ENCODE measurements at regions not wholly inside any gene's neighbourhood (a gene's known extent, or its start where the extent isn't known, plus 50 kb on each side); places are given as distances from the start of the nearest gene placed in this dataset.

DNA sequence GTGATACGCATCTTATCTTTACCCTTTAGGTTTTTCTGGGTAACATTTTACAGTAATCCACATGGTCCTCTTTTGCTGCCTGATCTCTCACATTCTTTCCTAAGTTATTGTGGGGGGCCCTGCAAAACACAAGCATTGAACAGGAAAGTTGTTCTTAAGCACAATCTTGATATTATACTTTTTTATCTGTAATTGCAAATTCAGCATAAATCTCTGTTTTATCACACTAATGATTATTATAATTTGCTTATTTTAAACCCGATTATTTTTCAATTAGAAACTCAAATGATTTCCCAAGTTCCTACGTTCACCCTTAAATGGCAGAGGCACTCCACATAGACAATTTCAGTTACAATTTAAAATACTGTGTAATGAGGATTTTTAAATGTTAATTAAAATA is 386.0 kb upstream of the GYPC start (continued):
- TF ChIP-seq, protein P1, sequence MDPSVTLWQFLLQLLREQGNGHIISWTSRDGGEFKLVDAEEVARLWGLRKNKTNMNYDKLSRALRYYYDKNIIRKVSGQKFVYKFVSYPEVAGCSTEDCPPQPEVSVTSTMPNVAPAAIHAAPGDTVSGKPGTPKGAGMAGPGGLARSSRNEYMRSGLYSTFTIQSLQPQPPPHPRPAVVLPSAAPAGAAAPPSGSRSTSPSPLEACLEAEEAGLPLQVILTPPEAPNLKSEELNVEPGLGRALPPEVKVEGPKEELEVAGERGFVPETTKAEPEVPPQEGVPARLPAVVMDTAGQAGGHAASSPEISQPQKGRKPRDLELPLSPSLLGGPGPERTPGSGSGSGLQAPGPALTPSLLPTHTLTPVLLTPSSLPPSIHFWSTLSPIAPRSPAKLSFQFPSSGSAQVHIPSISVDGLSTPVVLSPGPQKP (IDR thresholded peaks at IDR 0.05; ENCODE audit: low read depth, low read length), result no peak
- no peak for TF ChIP-seq SRF (IDR thresholded peaks at IDR 0.05; ENCODE audit: low read depth in 2 of 2, low read length in 2 of 2)
- TF ChIP-seq ETV6 (conservative IDR thresholded peaks at IDR 0.05 in 1 of 2, IDR thresholded peaks at IDR 0.05 in 1 of 2; ENCODE audit: borderline replicate concordance in 1 of 2, low read depth in 1 of 2), result no peak
- no peak for TF ChIP-seq ZNF384 (IDR thresholded peaks at IDR 0.05; ENCODE audit: borderline replicate concordance, low read depth, low read length)

DNA sequence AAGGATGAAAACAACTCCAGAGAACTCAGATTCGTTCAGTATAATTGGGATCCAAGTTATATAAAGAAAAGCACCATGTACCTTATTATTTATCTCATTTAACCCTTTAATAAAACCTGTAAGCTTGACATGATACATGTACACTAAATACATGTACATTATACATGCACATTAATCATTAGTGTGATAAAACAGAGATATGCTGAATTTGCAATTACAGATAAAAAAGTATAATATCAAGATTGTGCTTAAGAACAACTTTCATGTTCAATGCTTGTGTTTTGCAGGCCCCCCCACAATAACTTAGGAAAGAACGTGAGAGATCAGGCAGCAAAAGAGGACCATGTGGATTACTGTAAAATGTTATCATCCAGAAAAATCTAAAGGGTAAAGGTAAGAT is 385.4 kb upstream of the GYPC start:
- Histone ChIP-seq H3K4me3 (no peak overlapping the region), H4K20me1 (ENCODE audit: control insufficient read depth, insufficient read depth) (no peaks in the 10 kb centered on the region), H3K9ac (ENCODE audit: control insufficient read depth, insufficient read depth, low read length) (no peak overlapping the region), H3K79me2 (ENCODE audit: control insufficient read depth, insufficient read depth, low read length) (no peaks in the 10 kb centered on the region), H3K27ac (ENCODE audit: control insufficient read depth, insufficient read depth) (no peak overlapping the region), H3K36me3 (ENCODE audit: control insufficient read depth in 2 of 2, insufficient read depth in 2 of 2, low read length in 1 of 2) (no peaks in the 10 kb centered on the region), H3K9me3 (replicated peaks; ENCODE audit: control insufficient read depth, insufficient read depth, low read length) (no peaks in the 10 kb centered on the region), H3K4me1 (ENCODE audit: control insufficient read depth, insufficient read depth, low read length) (no peaks in the 10 kb centered on the region), H3K4me2 (ENCODE audit: control insufficient read depth, insufficient read depth) (no peak overlapping the region), H3K27me3 (replicated peaks in 1 of 2; ENCODE audit: control insufficient read depth in 2 of 2, insufficient read depth in 2 of 2, low read length in 1 of 2) (no peaks in the 10 kb centered on the region), H2AFZ (ENCODE audit: control insufficient read depth, low read depth, low read length) (no peak overlapping the region)
- FAIRE-seq, result no peak
- in situ Hi-C loops (cut with MboI) (no loop called here), intact Hi-C loops (cut with micrococcal nuclease; ENCODE audit: unreplicated experiment) (no loop called here)
- ChIA-PET CTCF (no interaction called here), RAD21 (ENCODE audit: unreplicated experiment) (no interaction called here), SMC1A (ENCODE audit: uncharacterized antibody, unreplicated experiment) (no interaction called here), POLR2A (no interaction called here)
- BruUV-seq (replicated peaks), result no TSS peak
- DNase-seq (ENCODE audit: low read depth, low spot score), result no peak
- no peak for TF ChIP-seq SUZ12 (IDR thresholded peaks at IDR 0.05; ENCODE audit: unreplicated experiment)
- TF ChIP-seq, protein P2, sequence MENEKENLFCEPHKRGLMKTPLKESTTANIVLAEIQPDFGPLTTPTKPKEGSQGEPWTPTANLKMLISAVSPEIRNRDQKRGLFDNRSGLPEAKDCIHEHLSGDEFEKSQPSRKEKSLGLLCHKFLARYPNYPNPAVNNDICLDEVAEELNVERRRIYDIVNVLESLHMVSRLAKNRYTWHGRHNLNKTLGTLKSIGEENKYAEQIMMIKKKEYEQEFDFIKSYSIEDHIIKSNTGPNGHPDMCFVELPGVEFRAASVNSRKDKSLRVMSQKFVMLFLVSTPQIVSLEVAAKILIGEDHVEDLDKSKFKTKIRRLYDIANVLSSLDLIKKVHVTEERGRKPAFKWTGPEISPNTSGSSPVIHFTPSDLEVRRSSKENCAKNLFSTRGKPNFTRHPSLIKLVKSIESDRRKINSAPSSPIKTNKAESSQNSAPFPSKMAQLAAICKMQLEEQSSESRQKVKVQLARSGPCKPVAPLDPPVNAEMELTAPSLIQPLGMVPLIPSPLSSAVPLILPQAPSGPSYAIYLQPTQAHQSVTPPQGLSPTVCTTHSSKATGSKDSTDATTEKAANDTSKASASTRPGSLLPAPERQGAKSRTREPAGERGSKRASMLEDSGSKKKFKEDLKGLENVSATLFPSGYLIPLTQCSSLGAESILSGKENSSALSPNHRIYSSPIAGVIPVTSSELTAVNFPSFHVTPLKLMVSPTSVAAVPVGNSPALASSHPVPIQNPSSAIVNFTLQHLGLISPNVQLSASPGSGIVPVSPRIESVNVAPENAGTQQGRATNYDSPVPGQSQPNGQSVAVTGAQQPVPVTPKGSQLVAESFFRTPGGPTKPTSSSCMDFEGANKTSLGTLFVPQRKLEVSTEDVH (IDR thresholded peaks at IDR 0.05; ENCODE audit: low read depth, partially characterized antibody), result no peak
- TF ChIP-seq CREM (IDR thresholded peaks at IDR 0.05; ENCODE audit: low read depth), result no peak
- no peak for ATAC-seq
- WGBS (ENCODE audit: insufficient coverage, insufficient replicate concordance, low lambda C conversion rate, missing lambda C conversion rate), result 0% methylated on average over 2 of the region's 2 CpGs

Measured in GM12878 (cell line).